Neutrophil (primary cell): ENCODE measurements at regions not wholly inside any gene's neighbourhood (a gene's known extent, or its start where the extent isn't known, plus 50 kb on each side); places are given as distances from the start of the nearest gene placed in this dataset.

ENCODE experiments used
- H3K27ac ChIP-seq: fragments of 200-600 bp; sonication (generic); 2 replicates; pipeline ENCODE4 v1.5.1; 2016; ENCODE audit warnings: mild to moderate bottlenecking, moderate library complexity
- H3K27me3 ChIP-seq: fragments of 200-600 bp; sonication (generic); 2 replicates; pipeline ENCODE4 v1.6.0; 2016; ENCODE audit warnings: mild to moderate bottlenecking
- H3K36me3 ChIP-seq: fragments of 200-600 bp; sonication (generic); 2 replicates; pipeline ENCODE4 v1.5.1; 2017
- H3K4me1 ChIP-seq, 2 experiments: fragments of 200-600 bp in 1 of 2; sonication (generic) in 1 of 2; 1 replicate in 1 of 2; 2 replicates in 1 of 2; pipeline versions ENCODE4 v1.5.1 to v1.6.1; 2013 to 2016; ENCODE audit warnings: low read depth in 1 of 2, low read length in 1 of 2, mild to moderate bottlenecking in 1 of 2, moderate library complexity in 1 of 2; ENCODE audit not compliant: control insufficient read depth in 1 of 2, insufficient read depth in 1 of 2
- H3K4me3 ChIP-seq, 2 experiments: fragments of 200-600 bp in 1 of 2; sonication (generic) in 1 of 2; 1 replicate in 1 of 2; 2 replicates in 1 of 2; pipeline ENCODE4 v1.5.1; 2013 to 2016; ENCODE audit warnings: low read depth in 1 of 2, low read length in 1 of 2, mild to moderate bottlenecking in 1 of 2, moderate library complexity in 1 of 2
- H3K9me3 ChIP-seq: fragments of 200-600 bp; sonication (generic); 2 replicates; pipeline ENCODE4 v1.5.1; 2016
- CTCF ChIP-seq: fragments of 200-600 bp; sonication (generic); IDR thresholded peaks from 2 replicates; pipeline ENCODE4 v1.5.1; 2016; ENCODE audit warnings: antibody characterized with exemption

GRCh38 chr12:30515351-30515750, 180.3 kb downstream of the IPO8 start:
- TF ChIP-seq CTCF = no peak
- Histone ChIP-seq H3K4me1 (no peaks in the 10 kb centered on the region), H3K4me3 (no peak overlapping the region), H3K27me3 (no peaks in the 10 kb centered on the region), H3K36me3 (no peaks in the 10 kb centered on the region), H3K27ac (no peak overlapping the region), H3K9me3 (no peaks in the 10 kb centered on the region)

GRCh38 chr12:30514666-30515065, 181.0 kb downstream of the IPO8 start:
- Histone ChIP-seq H3K4me1 (no peaks in the 10 kb centered on the region), H3K9me3 (no peaks in the 10 kb centered on the region), H3K36me3 (no peaks in the 10 kb centered on the region), H3K4me3 (no peak overlapping the region), H3K27me3 (no peaks in the 10 kb centered on the region), H3K27ac (no peak overlapping the region)
- TF ChIP-seq CTCF = no peak

GRCh38 chr12:30508205-30508967, 187.3 kb downstream of the IPO8 start:
- H3K4me3 ChIP-seq = no peak overlapping the region
- no peaks in the 10 kb centered on the region for H3K9me3 ChIP-seq
- no peaks in the 10 kb centered on the region for H3K4me1 ChIP-seq
- no peaks in the 10 kb centered on the region for H3K36me3 ChIP-seq
- H3K27me3 ChIP-seq = no peaks in the 10 kb centered on the region
- no peak for TF ChIP-seq CTCF
- no peak overlapping the region for H3K27ac ChIP-seq

GRCh38 chr12:30507576-30507975, 188.1 kb downstream of the IPO8 start:
- Histone ChIP-seq H3K27ac (no peak overlapping the region), H3K36me3 (no peaks in the 10 kb centered on the region), H3K4me1 (no peaks in the 10 kb centered on the region), H3K4me3 (no peak overlapping the region), H3K9me3 (no peaks in the 10 kb centered on the region), H3K27me3 (no peaks in the 10 kb centered on the region)
- no peak for TF ChIP-seq CTCF

GRCh38 chr12:30506411-30506810, 189.3 kb downstream of the IPO8 start:
- Histone ChIP-seq H3K4me1 (no peaks in the 10 kb centered on the region), H3K9me3 (no peaks in the 10 kb centered on the region), H3K36me3 (no peaks in the 10 kb centered on the region), H3K27me3 (no peaks in the 10 kb centered on the region), H3K27ac (no peak overlapping the region), H3K4me3 (no peak overlapping the region)
- TF ChIP-seq CTCF = no peak
